ENCODE measurements at regions not wholly inside any gene's neighbourhood (a gene's known extent, or its start where the extent isn't known, plus 50 kb on each side); places are given as distances from the start of the nearest gene placed in this dataset.

GRCh38 chr10:94138391-94138790 lies 144.7 kb downstream of the PLCE1 start:
- no peak for TF ChIP-seq POLR2AphosphoS5 (IDR thresholded peaks at IDR 0.05)
- TF ChIP-seq CTCF (IDR thresholded peaks at IDR 0.05), result no peak
